Osteoblast (primary cell): ENCODE measurements at regions not wholly inside any gene's neighbourhood (a gene's known extent, or its start where the extent isn't known, plus 50 kb on each side); places are given as distances from the start of the nearest gene placed in this dataset.

Experiments
- DNase-seq: peaks from one replicate; pipeline ENCODE4 v3.0.0; 2011; ENCODE audit warnings: low spot score, mixed read lengths; ENCODE audit not compliant: insufficient read length; ENCODE audit errors: missing footprints
- H2AFZ ChIP-seq: 2 replicates; pipeline ENCODE4 v1.6.0; 2011; ENCODE audit warnings: mild to moderate bottlenecking, low read length
- H3K27ac ChIP-seq: 2 replicates; pipeline ENCODE4 v1.5.1; 2011; ENCODE audit warnings: mild to moderate bottlenecking, low read depth, low read length, moderate library complexity
- H3K27me3 ChIP-seq: 2 replicates; pipeline ENCODE4 v1.6.0; 2012; ENCODE audit warnings: mild to moderate bottlenecking, control low read depth, inconsistent platforms, low read length, moderate library complexity; ENCODE audit not compliant: insufficient read depth
- H3K36me3 ChIP-seq: 2 replicates; pipeline ENCODE4 v1.5.1; 2011; ENCODE audit warnings: mild to moderate bottlenecking, low read length, control low read depth, moderate library complexity; ENCODE audit not compliant: insufficient read depth
- H3K4me1 ChIP-seq: 2 replicates; pipeline ENCODE4 v1.5.1; 2011; ENCODE audit warnings: mild to moderate bottlenecking, low read length, control low read depth, moderate library complexity; ENCODE audit not compliant: insufficient read depth
- H3K4me2 ChIP-seq: 2 replicates; pipeline ENCODE4 v1.6.0; 2011; ENCODE audit warnings: mild to moderate bottlenecking, low read length; ENCODE audit not compliant: insufficient read depth
- H3K4me3 ChIP-seq: fragments of 200-600 bp; sonication (generic); 3 replicates; pipeline ENCODE4 v1.5.1; 2012; ENCODE audit warnings: mild to moderate bottlenecking, low read length, inconsistent platforms; ENCODE audit not compliant: insufficient read depth
- H3K79me2 ChIP-seq: 2 replicates; pipeline ENCODE4 v1.6.0; 2012; ENCODE audit warnings: mild to moderate bottlenecking, low read length, control low read depth, inconsistent platforms; ENCODE audit not compliant: insufficient read depth
- H3K9me3 ChIP-seq: 2 replicates; pipeline ENCODE4 v1.5.1; 2011; ENCODE audit warnings: low read depth, low read length, control low read depth
- H4K20me1 ChIP-seq: 2 replicates; pipeline ENCODE4 v1.6.0; 2012; ENCODE audit warnings: mild to moderate bottlenecking, low read length, control low read depth; ENCODE audit not compliant: insufficient read depth
- CTCF ChIP-seq: IDR thresholded peaks from 2 replicates; pipeline ENCODE4 v1.5.1; 2011; ENCODE audit warnings: mild to moderate bottlenecking, low read depth, low read length, moderate library complexity; ENCODE audit errors: extremely low read depth

GRCh38 chr2:67135208-67135607 is 261.9 kb upstream of the ETAA1 start:
- Histone ChIP-seq H2AFZ (no peak overlapping the region), H3K4me1 (no peaks in the 10 kb centered on the region), H4K20me1 (no peaks in the 10 kb centered on the region), H3K79me2 (no peaks in the 10 kb centered on the region), H3K9me3 (no peaks in the 10 kb centered on the region), H3K4me3 (no peak overlapping the region), H3K36me3 (no peaks in the 10 kb centered on the region), H3K4me2 (no peak overlapping the region), H3K27ac (no peak overlapping the region), H3K27me3 (no peaks in the 10 kb centered on the region)
- DNase-seq, result no peak
- no peak for TF ChIP-seq CTCF

- H3K4me1 ChIP-seq, result no peaks in the 10 kb centered on the region
- no peaks in the 10 kb centered on the region for H3K27me3 ChIP-seq
- H4K20me1 ChIP-seq, result no peaks in the 10 kb centered on the region
- H3K79me2 ChIP-seq, result no peaks in the 10 kb centered on the region
- no peak for DNase-seq
- H3K36me3 ChIP-seq, result no peaks in the 10 kb centered on the region
- no peak overlapping the region for H3K27ac ChIP-seq
- H2AFZ ChIP-seq, result no peak overlapping the region
- no peak overlapping the region for H3K4me2 ChIP-seq
- H3K9me3 ChIP-seq, result no peaks in the 10 kb centered on the region
- no peak overlapping the region for H3K4me3 ChIP-seq
- TF ChIP-seq CTCF, result no peak
Observed at GRCh38 chr2:67137699-67138098, 259.4 kb upstream of the ETAA1 start.

GRCh38 chr2:67142071-67142470 is 255.1 kb upstream of the ETAA1 start:
- no peaks in the 10 kb centered on the region for H3K9me3 ChIP-seq
- H3K27ac ChIP-seq, result no peak overlapping the region
- H3K4me3 ChIP-seq, result no peak overlapping the region
- no peak overlapping the region for H3K4me2 ChIP-seq
- no peak for DNase-seq
- no peak overlapping the region for H2AFZ ChIP-seq
- H3K4me1 ChIP-seq, result no peaks in the 10 kb centered on the region
- no peaks in the 10 kb centered on the region for H3K27me3 ChIP-seq
- TF ChIP-seq CTCF, result no peak
- no peaks in the 10 kb centered on the region for H3K79me2 ChIP-seq
- no peaks in the 10 kb centered on the region for H4K20me1 ChIP-seq
- no peaks in the 10 kb centered on the region for H3K36me3 ChIP-seq

GRCh38 chr2:67142741-67143140 is 254.4 kb upstream of the ETAA1 start:
- H3K27me3 ChIP-seq, result no peaks in the 10 kb centered on the region
- no peak for DNase-seq
- no peaks in the 10 kb centered on the region for H4K20me1 ChIP-seq

More at GRCh38 chr2:67142741-67143140, 254.4 kb upstream of the ETAA1 start:
- Histone ChIP-seq H3K4me3 (no peak overlapping the region), H3K79me2 (no peaks in the 10 kb centered on the region), H3K27ac (no peak overlapping the region), H3K9me3 (no peaks in the 10 kb centered on the region), H3K36me3 (no peaks in the 10 kb centered on the region), H3K4me1 (no peaks in the 10 kb centered on the region), H2AFZ (no peak overlapping the region), H3K4me2 (no peak overlapping the region)
- no peak for TF ChIP-seq CTCF
